Thyroid gland (tissue), 4 donors: ENCODE measurements at regions not wholly inside any gene's neighbourhood (a gene's known extent, or its start where the extent isn't known, plus 50 kb on each side); places are given as distances from the start of the nearest gene placed in this dataset.

Experiments used
- CTCF ChIP-seq, 6 experiments: fragments of 200-600 bp in 3 of 6; fragments of 450-650 bp in 3 of 6; sonication (generic) in 3 of 6; IDR thresholded peaks; one replicate each; pipeline ENCODE4 v1.5.1; 2016 to 2019; ENCODE audit warnings: antibody characterized with exemption in 6 of 6, mild to moderate bottlenecking in 2 of 6, inconsistent platforms in 1 of 6, moderate library complexity in 1 of 6
- POLR2A ChIP-seq, 2 donors: fragments of 450-650 bp; IDR thresholded peaks; one replicate each; pipeline ENCODE4 v1.6.1; 2017; ENCODE audit warnings: antibody characterized with exemption in 2 of 2, mild to moderate bottlenecking in 2 of 2, moderate library complexity in 1 of 2

- TF ChIP-seq CTCF (IDR thresholded peaks at IDR 0.05) = no peak
- no peak for TF ChIP-seq POLR2A (IDR thresholded peaks at IDR 0.05)
These were observed 233.8 kb upstream of the LYZL1 start for GRCh38 chr10:29055101-29055500.
